NCI-H1105 (cell line): ENCODE measurements at regions not wholly inside any gene's neighbourhood (a gene's known extent, or its start where the extent isn't known, plus 50 kb on each side); places are given as distances from the start of the nearest gene placed in this dataset.

Experiments
- DNase-seq: peaks from one replicate; lab custom pipeline; 2025; lab: John Stamatoyannopoulos, UW

GRCh38 chr18:23387265-23387664 is 65.8 kb upstream of the RIOK3 start:
- DNase-seq = peak; percentile 28

DNA sequence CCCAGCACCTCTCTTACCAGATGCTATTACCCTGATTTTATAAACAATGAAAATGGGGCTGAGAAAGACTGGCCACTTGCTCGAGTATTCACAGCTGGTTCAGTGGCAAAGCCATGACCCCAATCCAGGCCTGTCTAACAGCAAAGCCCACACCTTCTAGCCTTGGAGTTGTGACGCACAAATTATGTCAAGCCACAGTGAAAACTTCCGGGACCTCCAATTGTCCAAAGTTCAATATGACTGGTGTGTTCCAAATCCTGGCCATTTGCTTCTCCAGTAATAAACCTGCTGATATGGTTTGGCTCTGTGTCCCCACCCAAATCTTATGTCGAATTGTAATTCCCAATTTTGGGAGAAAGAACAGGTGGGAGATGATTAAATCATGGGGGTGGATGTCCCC is 64.7 kb upstream of the RIOK3 start:
- no peak for DNase-seq

DNA sequence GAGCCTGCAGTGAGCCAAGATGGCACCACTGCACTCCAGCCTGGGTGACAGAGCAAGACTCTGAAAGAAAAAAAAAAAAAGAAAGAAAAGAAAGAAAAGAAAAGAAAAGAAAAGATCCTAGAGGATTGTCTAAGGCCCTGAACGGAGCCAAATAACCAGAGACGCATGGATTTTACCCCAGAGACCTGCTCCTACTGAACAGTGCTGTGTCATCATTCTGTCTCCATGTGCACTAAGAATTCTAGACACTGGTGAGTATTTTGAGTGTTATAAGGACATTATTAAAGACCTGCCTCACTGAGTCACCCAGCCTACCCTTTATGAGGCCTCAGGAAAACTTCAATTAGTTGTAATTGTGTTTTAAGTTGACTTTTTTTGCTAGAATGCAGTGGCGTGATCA is 61.9 kb upstream of the RIOK3 start:
- DNase-seq = no peak

DNA sequence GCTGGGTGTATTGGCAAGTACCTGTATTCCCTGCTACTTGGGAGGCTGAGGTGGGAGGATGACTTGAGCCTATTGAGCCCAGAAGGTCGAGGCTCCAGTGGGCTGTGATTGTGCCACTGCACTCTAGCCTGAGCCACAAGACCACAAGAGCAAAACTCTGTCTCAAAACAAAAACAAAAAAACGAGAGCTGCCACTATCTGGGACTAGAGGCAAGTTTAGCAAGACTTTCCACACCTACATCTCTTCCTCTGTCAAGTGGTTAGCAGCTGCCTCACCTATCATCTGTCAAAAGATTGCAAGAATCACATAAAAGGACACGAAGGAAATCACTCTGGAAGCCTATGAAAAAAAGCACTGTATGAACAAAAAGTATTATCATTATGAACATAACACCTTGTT is 55.2 kb upstream of the RIOK3 start:
- DNase-seq = no peak

DNA sequence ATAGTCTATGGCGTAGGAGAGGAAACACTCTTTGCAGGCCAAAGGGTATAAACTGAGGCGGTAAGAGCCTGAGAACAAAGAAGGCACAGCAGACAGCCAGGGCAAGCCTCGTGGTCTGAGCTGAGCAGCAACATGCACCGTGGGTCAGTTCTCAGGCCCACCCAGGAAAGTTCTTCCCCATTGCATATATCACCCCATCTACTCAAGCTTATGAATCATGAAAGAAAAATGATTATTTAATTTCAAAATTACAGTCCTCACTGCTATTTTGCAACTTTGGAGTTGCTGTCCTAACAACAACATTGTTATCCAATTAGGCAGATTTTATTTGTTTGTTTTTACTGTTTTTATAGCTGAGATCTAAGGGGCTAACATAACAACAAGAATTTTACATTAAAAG is 54.7 kb upstream of the RIOK3 start:
- no peak for DNase-seq

GRCh38 chr18:23399067-23399466 is 54.0 kb upstream of the RIOK3 start:
- no peak for DNase-seq

DNA sequence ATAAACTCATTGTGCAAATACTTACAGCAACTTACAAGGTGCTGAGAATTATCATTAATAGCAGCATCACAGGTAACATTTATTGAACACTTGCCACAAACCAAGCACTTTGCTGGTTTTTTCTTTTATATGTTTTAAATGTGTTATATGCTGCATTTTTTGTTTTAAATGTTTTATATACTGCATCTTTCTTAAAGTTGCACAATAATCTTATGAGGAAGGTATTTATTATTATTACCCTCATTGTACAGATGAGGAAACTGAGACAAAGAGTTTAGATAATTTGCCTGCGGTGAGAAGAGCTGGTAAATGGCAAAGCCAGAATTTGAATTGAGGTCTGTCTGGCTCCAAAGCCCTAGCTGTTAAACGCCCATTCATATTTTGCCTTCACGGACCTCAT is 52.2 kb upstream of the RIOK3 start:
- no peak for DNase-seq

GRCh38 chr18:23401400-23402347 is 51.4 kb upstream of the RIOK3 start:
- no peak for DNase-seq
